ENCODE measurements at regions not wholly inside any gene's neighbourhood (a gene's known extent, or its start where the extent isn't known, plus 50 kb on each side); places are given as distances from the start of the nearest gene placed in this dataset.

- H3K23ac ChIP-seq (ENCODE audit: low read length): no peak overlapping the region
- H4K91ac ChIP-seq (ENCODE audit: low read depth, low read length): no peak overlapping the region
- H4K12ac ChIP-seq (ENCODE audit: low read depth, low read length): no peak overlapping the region
- no peak overlapping the region for H2BK120ac ChIP-seq (ENCODE audit: insufficient read depth, low read length, poor library complexity)
- no peaks in the 10 kb centered on the region for H3K36me3 ChIP-seq (ENCODE audit: control insufficient read depth in 1 of 2, insufficient read depth in 2 of 2, low read length in 2 of 2)
- H3K9ac ChIP-seq (ENCODE audit: low read length): no peak overlapping the region
- H4K8ac ChIP-seq (ENCODE audit: low read depth, low read length): no peak overlapping the region
- H3K79me1 ChIP-seq (ENCODE audit: low read length): no peaks in the 10 kb centered on the region
- H3K4me3 ChIP-seq (ENCODE audit: low read depth, low read length): no peak overlapping the region
- H2AFZ ChIP-seq (ENCODE audit: insufficient read depth, low read length, poor library complexity): no peak overlapping the region
- no peak overlapping the region for H2BK5ac ChIP-seq (ENCODE audit: low read depth, low read length, poor library complexity)
- no peaks in the 10 kb centered on the region for H3K9me3 ChIP-seq (ENCODE audit: insufficient read depth, low read depth, low read length)
- no peak overlapping the region for H3K27ac ChIP-seq (ENCODE audit: low read depth, low read length)
- H3K14ac ChIP-seq (ENCODE audit: low read length): no peak overlapping the region
- no peak overlapping the region for H3K4ac ChIP-seq (ENCODE audit: low read depth, low read length)
- no peak overlapping the region for H3K18ac ChIP-seq (ENCODE audit: low read length)
- H3K27me3 ChIP-seq (ENCODE audit: insufficient read depth, low read length): no peaks in the 10 kb centered on the region
- no peak for DNase-seq
- H2AK5ac ChIP-seq (ENCODE audit: low read length): no peak overlapping the region
- H3K79me2 ChIP-seq (ENCODE audit: control insufficient read depth, insufficient read depth, low read length, poor library complexity): no peaks in the 10 kb centered on the region
- WGBS (ENCODE audit: extremely low coverage, insufficient coverage, insufficient read length): no CpG with 5 or more reads among the region's 2 CpGs
- no peak overlapping the region for H2BK12ac ChIP-seq (ENCODE audit: low read length)
- no peaks in the 10 kb centered on the region for H3K4me1 ChIP-seq (ENCODE audit: control insufficient read depth in 1 of 2, insufficient read depth in 2 of 2, low read length in 2 of 2)
- H3K4me2 ChIP-seq (ENCODE audit: low read length): no peak overlapping the region
Measured at GRCh38 chr15:47541562-47541961, 175.7 kb upstream of the SEMA6D start.

- no peaks in the 10 kb centered on the region for H3K79me1 ChIP-seq (ENCODE audit: low read length)
- no peaks in the 10 kb centered on the region for H3K9me3 ChIP-seq (ENCODE audit: insufficient read depth, low read depth, low read length)
- H3K79me2 ChIP-seq (ENCODE audit: control insufficient read depth, insufficient read depth, low read length, poor library complexity): no peaks in the 10 kb centered on the region
- H3K27ac ChIP-seq (ENCODE audit: low read depth, low read length): no peak overlapping the region
- no peak overlapping the region for H3K4ac ChIP-seq (ENCODE audit: low read depth, low read length)
- no peaks in the 10 kb centered on the region for H3K4me1 ChIP-seq (ENCODE audit: control insufficient read depth in 1 of 2, insufficient read depth in 2 of 2, low read length in 2 of 2)
- no peak overlapping the region for H3K4me3 ChIP-seq (ENCODE audit: low read depth, low read length)
- H3K18ac ChIP-seq (ENCODE audit: low read length): no peak overlapping the region
- H2AFZ ChIP-seq (ENCODE audit: insufficient read depth, low read length, poor library complexity): no peak overlapping the region
- no peak for DNase-seq
- no peak overlapping the region for H2BK5ac ChIP-seq (ENCODE audit: low read depth, low read length, poor library complexity)
- H4K91ac ChIP-seq (ENCODE audit: low read depth, low read length): no peak overlapping the region
- H3K36me3 ChIP-seq (ENCODE audit: control insufficient read depth in 1 of 2, insufficient read depth in 2 of 2, low read length in 2 of 2): no peaks in the 10 kb centered on the region
- H4K8ac ChIP-seq (ENCODE audit: low read depth, low read length): no peak overlapping the region
- H3K23ac ChIP-seq (ENCODE audit: low read length): no peak overlapping the region
- H3K27me3 ChIP-seq (ENCODE audit: insufficient read depth, low read length): no peaks in the 10 kb centered on the region
- WGBS (ENCODE audit: extremely low coverage, insufficient coverage, insufficient read length): no CpG with 5 or more reads among the region's 2 CpGs
- no peak overlapping the region for H3K4me2 ChIP-seq (ENCODE audit: low read length)
- H4K12ac ChIP-seq (ENCODE audit: low read depth, low read length): no peak overlapping the region
- no peak overlapping the region for H3K9ac ChIP-seq (ENCODE audit: low read length)
- H2AK5ac ChIP-seq (ENCODE audit: low read length): no peak overlapping the region
- no peak overlapping the region for H2BK12ac ChIP-seq (ENCODE audit: low read length)
- H2BK120ac ChIP-seq (ENCODE audit: insufficient read depth, low read length, poor library complexity): no peak overlapping the region
- no peak overlapping the region for H3K14ac ChIP-seq (ENCODE audit: low read length)
Measured at GRCh38 chr15:47542312-47542989, 174.9 kb upstream of the SEMA6D start.

GRCh38 chr15:47548231-47548630 lies 169.1 kb upstream of the SEMA6D start:
- Histone ChIP-seq H3K23ac (ENCODE audit: low read length) (no peak overlapping the region), H3K4me2 (ENCODE audit: low read length) (no peak overlapping the region), H3K27me3 (ENCODE audit: insufficient read depth, low read length) (no peaks in the 10 kb centered on the region), H3K79me2 (ENCODE audit: control insufficient read depth, insufficient read depth, low read length, poor library complexity) (no peaks in the 10 kb centered on the region), H4K12ac (ENCODE audit: low read depth, low read length) (no peak overlapping the region), H3K14ac (ENCODE audit: low read length) (no peak overlapping the region), H3K4me3 (ENCODE audit: low read depth, low read length) (no peak overlapping the region), H3K4me1 (ENCODE audit: control insufficient read depth in 1 of 2, insufficient read depth in 2 of 2, low read length in 2 of 2) (no peaks in the 10 kb centered on the region), H3K9ac (ENCODE audit: low read length) (no peak overlapping the region), H3K4ac (ENCODE audit: low read depth, low read length) (no peak overlapping the region), H3K27ac (ENCODE audit: low read depth, low read length) (no peak overlapping the region), H4K91ac (ENCODE audit: low read depth, low read length) (no peak overlapping the region), H3K79me1 (ENCODE audit: low read length) (no peaks in the 10 kb centered on the region), H2BK5ac (ENCODE audit: low read depth, low read length, poor library complexity) (no peak overlapping the region), H2AFZ (ENCODE audit: insufficient read depth, low read length, poor library complexity) (no peak overlapping the region), H2BK12ac (ENCODE audit: low read length) (no peak overlapping the region), H3K36me3 (ENCODE audit: control insufficient read depth in 1 of 2, insufficient read depth in 2 of 2, low read length in 2 of 2) (no peaks in the 10 kb centered on the region), H2BK120ac (ENCODE audit: insufficient read depth, low read length, poor library complexity) (no peak overlapping the region), H3K18ac (ENCODE audit: low read length) (no peak overlapping the region), H3K9me3 (ENCODE audit: insufficient read depth, low read depth, low read length) (no peaks in the 10 kb centered on the region), H2AK5ac (ENCODE audit: low read length) (no peak overlapping the region), H4K8ac (ENCODE audit: low read depth, low read length) (no peak overlapping the region)
- DNase-seq: no peak
- no CpG with 5 or more reads among the region's 1 CpG for WGBS (ENCODE audit: extremely low coverage, insufficient coverage, insufficient read length)

GRCh38 chr15:47548986-47549385 lies 168.3 kb upstream of the SEMA6D start:
- Histone ChIP-seq H3K18ac (ENCODE audit: low read length) (no peak overlapping the region), H3K36me3 (ENCODE audit: control insufficient read depth in 1 of 2, insufficient read depth in 2 of 2, low read length in 2 of 2) (no peaks in the 10 kb centered on the region), H3K4ac (ENCODE audit: low read depth, low read length) (no peak overlapping the region), H3K4me3 (ENCODE audit: low read depth, low read length) (no peak overlapping the region), H3K9me3 (ENCODE audit: insufficient read depth, low read depth, low read length) (no peaks in the 10 kb centered on the region), H3K23ac (ENCODE audit: low read length) (no peak overlapping the region), H4K8ac (ENCODE audit: low read depth, low read length) (no peak overlapping the region), H2AFZ (ENCODE audit: insufficient read depth, low read length, poor library complexity) (no peak overlapping the region), H2BK5ac (ENCODE audit: low read depth, low read length, poor library complexity) (no peak overlapping the region), H4K12ac (ENCODE audit: low read depth, low read length) (no peak overlapping the region), H3K27me3 (ENCODE audit: insufficient read depth, low read length) (no peaks in the 10 kb centered on the region), H3K27ac (ENCODE audit: low read depth, low read length) (no peak overlapping the region), H2BK120ac (ENCODE audit: insufficient read depth, low read length, poor library complexity) (no peak overlapping the region), H4K91ac (ENCODE audit: low read depth, low read length) (no peak overlapping the region), H3K4me1 (ENCODE audit: control insufficient read depth in 1 of 2, insufficient read depth in 2 of 2, low read length in 2 of 2) (no peaks in the 10 kb centered on the region), H3K4me2 (ENCODE audit: low read length) (no peak overlapping the region), H3K79me1 (ENCODE audit: low read length) (no peaks in the 10 kb centered on the region), H3K9ac (ENCODE audit: low read length) (no peak overlapping the region), H2BK12ac (ENCODE audit: low read length) (no peak overlapping the region), H3K14ac (ENCODE audit: low read length) (no peak overlapping the region), H3K79me2 (ENCODE audit: control insufficient read depth, insufficient read depth, low read length, poor library complexity) (no peaks in the 10 kb centered on the region), H2AK5ac (ENCODE audit: low read length) (no peak overlapping the region)
- WGBS (ENCODE audit: extremely low coverage, insufficient coverage, insufficient read length): no CpG with 5 or more reads among the region's 3 CpGs
- DNase-seq: no peak
